A172 (cell line): ENCODE measurements at regions not wholly inside any gene's neighbourhood (a gene's known extent, or its start where the extent isn't known, plus 50 kb on each side); places are given as distances from the start of the nearest gene placed in this dataset.
"Not testable (repeated sequence)": the region's sequence is repeated elsewhere in the genome, so short reads cannot be mapped to it uniquely, and the experiment has no call there.

Experiments
- DNase-seq: peaks from one replicate; pipeline ENCODE4 v3.0.0-alpha.2; 2015; ENCODE audit warnings: low spot score

DNA sequence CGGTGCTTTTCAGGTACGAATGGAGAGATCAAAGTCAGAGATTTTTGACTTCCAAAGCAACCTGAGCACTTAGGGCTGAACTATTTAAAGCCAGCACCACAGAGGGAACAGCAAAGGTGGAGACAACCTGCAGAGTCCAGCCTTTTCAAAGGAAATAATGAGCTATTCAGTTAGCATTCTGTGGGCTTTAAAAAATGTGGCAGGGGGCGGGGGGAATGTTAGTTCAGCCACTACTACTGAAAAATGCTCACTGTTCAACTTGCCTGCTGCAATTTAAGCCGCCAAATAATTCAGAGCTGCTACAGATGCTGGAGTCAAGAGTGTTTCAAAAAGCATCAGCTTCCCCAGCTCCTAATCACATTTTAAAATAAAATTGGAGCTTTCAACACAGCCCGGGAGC, 473.3 kb upstream of the PLXNA2 start:
- DNase-seq: no peak

- no peak for DNase-seq
Measured at GRCh38 chr1:208722592-208722991, 478.4 kb upstream of the PLXNA2 start.

DNA sequence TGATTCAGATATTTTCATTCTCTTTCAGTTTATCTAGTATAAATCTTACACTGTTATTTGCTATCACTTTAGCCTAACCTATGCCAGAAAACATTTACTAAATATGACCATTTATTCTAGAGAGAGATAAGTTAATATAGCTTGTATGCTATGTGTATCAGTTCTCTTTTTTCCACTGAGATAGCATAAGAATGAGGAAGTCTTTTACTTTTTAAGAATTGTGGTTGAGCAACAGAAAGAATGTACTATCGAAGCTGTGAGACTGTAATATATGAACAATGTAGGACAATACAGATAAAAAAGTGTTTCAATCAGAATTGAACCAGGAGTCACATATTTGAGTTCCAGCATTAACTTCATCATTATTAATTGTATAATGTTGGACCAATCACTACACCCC, 479.9 kb upstream of the PLXNA2 start:
- DNase-seq: no peak

DNA sequence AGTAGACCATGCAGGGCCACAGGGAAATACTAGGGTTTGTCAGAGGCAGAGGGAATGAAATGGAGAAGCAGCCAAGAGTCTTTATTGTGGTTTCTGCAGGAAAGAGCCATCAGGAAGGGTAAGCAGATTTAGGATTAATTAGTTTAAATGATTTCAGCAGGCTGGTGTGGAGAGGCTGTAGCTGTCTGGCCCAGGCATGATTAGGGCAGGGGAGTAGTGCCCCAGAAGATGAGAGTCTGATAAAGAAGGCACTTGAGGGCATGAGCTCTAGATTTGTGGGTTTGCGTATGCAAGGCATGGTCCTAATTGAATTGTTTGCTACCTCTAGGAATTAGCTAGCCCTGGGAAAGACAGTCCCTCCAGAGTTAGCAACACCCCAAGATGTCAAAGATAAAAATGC, 484.6 kb upstream of the PLXNA2 start:
- DNase-seq: no peak

GRCh38 chr1:208731981-208732821, 488.0 kb upstream of the PLXNA2 start:
- DNase-seq: no peak

DNA sequence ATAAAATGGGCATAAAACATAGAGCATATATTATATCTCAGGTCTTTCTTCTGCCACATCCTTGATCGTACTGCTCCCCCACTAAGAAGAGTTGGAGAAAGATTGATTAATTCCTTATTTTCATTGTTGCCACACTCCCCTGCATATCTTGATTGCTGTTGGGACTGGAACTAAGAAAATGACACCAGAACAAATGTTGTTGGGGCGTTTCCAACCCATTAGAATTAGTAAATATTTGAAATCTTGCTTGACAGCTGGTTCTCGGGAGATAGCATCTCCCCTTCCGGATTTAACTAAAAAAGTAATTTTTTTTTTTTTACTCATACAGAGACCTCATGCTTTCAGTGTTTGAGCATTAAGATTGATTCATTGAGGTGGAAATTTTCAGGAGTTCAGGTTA, 493.0 kb upstream of the PLXNA2 start:
- DNase-seq: no peak

DNA sequence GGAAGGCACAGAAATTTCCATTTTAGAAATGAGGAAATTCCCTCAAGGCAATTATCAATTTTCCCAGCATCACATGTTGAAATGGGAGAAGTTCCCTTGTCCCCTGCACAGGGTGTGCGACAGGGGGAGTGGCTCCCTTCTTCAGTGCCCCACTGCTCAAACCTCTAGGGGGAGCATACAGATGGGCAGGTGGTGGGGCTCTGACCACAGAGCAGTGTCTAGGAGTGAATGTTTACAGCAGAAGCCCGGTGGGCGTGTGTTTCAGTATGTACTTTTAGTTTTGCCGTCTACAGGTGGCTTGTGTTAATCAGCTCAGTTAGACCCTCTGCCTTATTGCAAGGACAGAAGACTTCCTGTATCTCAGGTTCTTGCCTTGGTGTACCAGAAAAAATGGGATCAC, 493.7 kb upstream of the PLXNA2 start:
- DNase-seq: no peak

GRCh38 chr1:208739636-208740035, 495.5 kb upstream of the PLXNA2 start:
- DNase-seq: not testable (repeated sequence)

- peak; percentile 51 for DNase-seq
Measured at GRCh38 chr1:208741296-208741695, 497.1 kb upstream of the PLXNA2 start.

- DNase-seq: no peak
Measured at GRCh38 chr1:208743361-208743760, 499.2 kb upstream of the PLXNA2 start.

DNA sequence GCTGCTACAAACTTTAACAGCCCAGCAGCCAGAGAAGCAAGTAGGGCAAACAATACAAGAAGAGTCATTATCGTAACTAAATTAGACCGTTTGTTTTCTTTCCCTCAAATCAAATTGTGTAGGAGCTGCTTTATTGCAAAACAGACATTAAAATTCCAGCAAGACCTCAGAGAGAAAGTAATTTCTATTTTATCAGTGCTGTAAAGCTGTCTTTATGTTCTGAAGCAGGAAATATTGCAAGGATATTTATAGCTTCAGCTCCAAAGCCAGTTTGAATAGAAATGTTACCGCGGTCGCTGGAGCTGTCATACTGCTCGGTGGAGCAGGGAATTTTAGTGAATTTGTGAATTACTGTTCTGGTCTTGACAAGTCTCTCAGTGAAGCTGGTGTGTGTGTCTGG, 503.8 kb upstream of the PLXNA2 start:
- DNase-seq: peak; percentile 6

GRCh38 chr1:208748387-208749165, 504.4 kb upstream of the PLXNA2 start:
- DNase-seq: no peak

DNA sequence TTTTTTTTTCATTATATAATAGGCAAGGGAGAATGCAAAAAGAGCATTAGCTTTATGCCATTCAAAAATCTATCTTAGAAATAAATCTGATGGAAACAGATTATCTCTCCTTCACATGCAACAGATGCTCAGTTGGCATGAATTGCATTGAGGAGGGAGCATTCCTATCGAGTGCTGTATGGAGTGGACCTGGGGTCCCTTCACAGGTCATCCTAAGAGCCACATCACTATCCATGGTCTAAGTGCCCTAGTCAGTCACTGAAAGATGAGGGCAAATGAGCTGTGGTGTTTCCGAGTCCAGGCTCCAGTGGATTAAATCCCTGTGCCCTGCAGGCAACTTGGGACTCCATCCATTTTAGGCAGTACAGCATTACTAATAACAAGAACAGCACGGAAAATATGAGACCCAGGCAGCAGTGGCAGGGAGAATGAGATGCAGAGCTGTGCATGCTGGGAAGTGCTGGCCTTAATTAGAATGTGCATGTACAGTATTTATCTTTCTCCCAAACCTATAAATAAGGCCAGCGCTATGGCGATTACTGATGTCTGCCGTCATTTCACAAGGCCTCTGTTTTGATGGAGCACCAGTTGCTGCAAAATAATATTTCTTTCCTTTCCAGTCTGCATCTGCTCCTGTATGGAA, 512.3 kb upstream of the PLXNA2 start:
- DNase-seq: no peak

DNA sequence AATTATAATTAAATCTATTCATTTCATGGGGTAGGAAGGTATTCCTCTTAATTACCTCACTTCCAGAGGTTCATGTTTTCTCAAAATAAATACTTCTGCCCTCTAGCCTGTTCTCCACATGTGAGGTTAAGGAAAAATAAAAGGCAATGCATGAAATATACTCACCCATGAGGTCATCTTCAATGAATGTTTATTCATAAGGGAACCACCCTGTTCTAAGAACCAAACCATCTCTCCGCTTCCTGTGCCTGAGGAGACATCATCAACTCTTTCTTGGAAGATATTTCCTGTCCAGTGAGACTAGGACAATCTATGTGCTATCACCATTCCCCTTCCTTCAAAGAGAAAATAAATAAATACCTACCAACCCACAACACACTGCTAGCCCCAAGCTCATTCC, 513.7 kb upstream of the PLXNA2 start:
- no peak for DNase-seq

DNA sequence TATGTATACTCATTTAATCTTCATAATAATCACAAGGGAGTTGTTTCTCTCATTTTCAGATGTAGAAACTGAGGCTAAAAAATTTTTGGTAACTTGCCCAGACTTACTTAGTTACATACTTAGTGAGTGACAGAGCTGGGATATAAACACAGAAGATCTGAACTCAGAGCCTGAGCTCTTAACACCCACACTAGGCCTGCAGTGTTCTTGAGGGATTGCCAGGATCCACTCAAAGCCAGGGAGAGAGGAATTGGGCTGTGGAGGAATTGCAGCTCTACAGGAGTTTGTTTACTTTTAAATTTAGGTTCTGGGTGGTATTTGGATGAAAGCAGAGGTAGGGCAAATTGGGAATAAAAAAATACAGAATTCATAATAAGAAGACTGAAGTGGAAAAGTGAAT, 515.1 kb upstream of the PLXNA2 start:
- no peak for DNase-seq

- DNase-seq: no peak
Measured at GRCh38 chr1:208763971-208764370, 519.8 kb upstream of the PLXNA2 start.

DNA sequence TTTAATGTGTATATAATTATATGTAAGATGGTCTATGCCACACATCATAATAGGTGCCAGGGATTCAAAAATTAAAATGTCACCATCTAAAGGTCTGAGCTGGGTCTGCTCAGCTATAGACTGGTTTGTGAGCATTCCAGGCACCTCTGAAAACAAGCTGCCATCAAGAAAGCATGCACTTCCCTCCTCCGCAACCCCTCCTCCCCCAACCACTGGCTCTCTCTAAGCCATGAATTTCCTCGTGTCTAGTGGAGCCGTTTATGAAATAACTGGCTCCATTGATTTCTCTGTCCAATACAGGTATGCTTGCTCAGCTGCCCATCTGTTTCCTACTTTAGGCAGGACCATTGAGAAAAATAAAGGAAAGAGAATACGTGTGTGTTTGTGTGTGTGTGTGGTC, 522.6 kb upstream of the PLXNA2 start:
- no peak for DNase-seq

DNA sequence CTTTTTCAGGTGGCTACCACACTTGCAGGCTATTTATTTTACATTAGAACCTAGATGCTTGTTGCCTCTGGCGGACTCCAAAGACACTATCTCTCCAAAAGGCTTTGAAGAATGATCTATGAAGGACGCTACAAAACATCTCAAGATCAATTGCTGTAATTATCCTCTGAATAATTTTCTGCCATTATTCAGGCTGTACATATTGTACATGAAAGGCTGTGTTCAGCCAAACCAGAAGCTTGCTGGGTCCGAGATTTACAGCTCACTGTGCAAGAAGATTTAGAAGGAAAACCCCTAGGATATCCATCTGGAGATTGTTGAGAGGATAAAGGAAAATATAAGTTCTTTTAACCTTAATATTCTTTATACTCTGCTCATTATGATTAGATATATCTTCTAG, 523.6 kb upstream of the PLXNA2 start:
- DNase-seq: no peak

DNA sequence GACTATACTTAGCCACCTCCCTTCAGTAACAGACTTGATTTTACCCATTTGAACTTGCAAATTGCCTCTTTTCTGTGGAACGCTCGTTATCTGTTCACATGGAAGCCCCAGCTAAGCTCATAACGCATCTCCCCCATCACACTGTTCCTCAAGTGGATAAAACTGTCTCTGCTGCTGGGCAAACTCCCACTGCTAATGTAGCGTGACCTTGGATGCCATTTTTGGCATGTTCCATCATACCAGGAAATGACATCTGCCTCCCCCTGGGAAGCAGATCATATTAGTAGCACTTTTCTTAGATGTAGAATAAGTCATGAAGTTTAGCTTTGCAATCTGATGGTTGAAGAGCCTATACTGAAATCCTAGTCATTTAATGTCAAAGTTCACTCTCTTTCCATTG, 528.7 kb upstream of the PLXNA2 start:
- DNase-seq: no peak

DNA sequence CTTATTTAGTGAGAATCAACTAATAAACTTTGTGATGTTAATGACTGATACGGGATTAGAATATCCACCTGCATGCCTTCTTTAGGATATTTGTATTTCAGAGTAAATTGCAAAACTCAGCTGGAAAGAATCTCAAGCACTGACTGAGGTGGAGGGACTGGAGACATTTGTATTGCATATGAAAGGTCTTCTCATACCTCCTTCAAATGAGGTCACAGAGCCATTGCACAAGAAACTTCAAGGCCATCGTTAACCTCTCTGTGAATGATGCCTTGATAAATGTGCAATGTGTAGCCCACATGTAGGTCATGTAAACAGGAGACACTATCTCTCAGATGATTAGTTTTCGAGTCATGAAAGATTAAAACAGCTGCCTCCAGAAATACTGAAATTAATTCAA, 531.7 kb upstream of the PLXNA2 start:
- no peak for DNase-seq

- no peak for DNase-seq
Measured at GRCh38 chr1:208778417-208778816, 534.2 kb upstream of the PLXNA2 start.

DNA sequence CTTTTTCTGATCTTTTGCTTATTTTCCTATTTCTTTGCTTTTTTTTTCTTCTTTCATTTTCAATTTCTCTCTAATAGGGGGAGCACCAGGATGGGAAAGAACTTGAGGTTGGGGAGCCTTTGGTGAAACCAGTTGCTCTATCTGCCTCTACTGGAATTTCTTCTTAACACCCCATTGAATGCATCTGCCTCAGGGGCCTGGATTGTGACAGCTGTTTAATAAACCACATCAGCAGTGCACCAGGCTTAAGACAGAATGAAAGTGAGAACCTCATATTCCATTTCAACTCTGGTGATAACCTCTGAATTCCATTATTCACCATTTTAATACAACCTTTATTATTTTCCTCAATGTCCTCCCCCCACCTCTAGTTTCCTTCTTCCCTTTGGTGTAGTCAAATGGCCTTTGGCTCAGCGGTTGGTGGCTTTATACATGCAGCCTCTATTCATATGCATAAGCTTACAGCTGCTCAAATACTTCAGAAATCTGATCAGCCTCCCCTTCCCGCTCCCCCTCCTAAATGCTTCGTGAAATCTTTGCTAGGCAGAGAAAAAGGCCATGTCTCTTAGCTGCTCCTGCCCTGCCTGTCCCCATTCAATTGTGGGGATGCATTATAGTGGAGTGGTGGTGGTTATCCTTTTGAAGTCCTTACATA, 537.3 kb upstream of the PLXNA2 start:
- no peak for DNase-seq
